ENCODE measurements at regions not wholly inside any gene's neighbourhood (a gene's known extent, or its start where the extent isn't known, plus 50 kb on each side); places are given as distances from the start of the nearest gene placed in this dataset.

DNA sequence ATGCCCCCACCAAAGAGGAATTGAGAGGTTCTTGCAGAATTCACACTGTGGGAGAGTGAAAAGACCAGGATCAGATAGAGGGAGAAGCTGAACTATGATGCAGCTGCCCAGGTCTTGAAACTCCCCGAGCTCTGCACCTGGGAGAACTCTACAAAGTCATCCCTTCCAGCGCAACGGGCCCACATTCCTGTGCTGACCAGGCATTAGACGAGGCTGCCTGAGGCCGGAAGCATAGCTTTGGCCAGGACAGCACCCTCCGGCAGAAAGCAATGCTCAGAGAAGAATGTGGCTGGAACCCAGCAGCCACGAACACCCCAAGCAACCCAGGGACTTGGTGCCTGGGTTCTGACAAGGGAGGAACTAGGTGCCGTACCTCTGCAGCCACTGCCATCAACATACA lies 281.5 kb upstream of the CDH4 start (continued):
- TF ChIP-seq TAF1 (IDR thresholded peaks at IDR 0.05; ENCODE audit: low read depth, low read length) = no peak
- TF ChIP-seq POLR2A (IDR thresholded peaks at IDR 0.05; ENCODE audit: control extremely low read depth in 1 of 2, low read depth in 2 of 2, low read length in 2 of 2) = no peak
- TF ChIP-seq TCF12 (IDR thresholded peaks at IDR 0.05; ENCODE audit: low read depth, low read length) = no peak
- no peak for TF ChIP-seq HDAC6 (IDR thresholded peaks at IDR 0.05; ENCODE audit: low read depth, low read length)
- TF ChIP-seq CHD1 (IDR thresholded peaks at IDR 0.05; ENCODE audit: low read depth, low read length) = no peak

Measured in H1 (cell line).